Chondrocyte (in vitro differentiated cells): ENCODE measurements at regions not wholly inside any gene's neighbourhood (a gene's known extent, or its start where the extent isn't known, plus 50 kb on each side); places are given as distances from the start of the nearest gene placed in this dataset.

ENCODE experiments used
- DNase-seq: peaks from one replicate; pipeline ENCODE4 v3.0.0; 2021; ENCODE audit warnings: mixed read lengths, low spot score
- H3K27ac Mint-ChIP-seq: one replicate; pipeline ENCODE4 v1.8.0; 2021; ENCODE audit warnings: mild to moderate bottlenecking, moderate library complexity, mixed read lengths; ENCODE audit not compliant: unreplicated experiment
- H3K27me3 Mint-ChIP-seq: 2 replicates; pipeline ENCODE4 v1.8.0; 2021; ENCODE audit warnings: low read depth, mixed read lengths
- H3K36me3 Mint-ChIP-seq: 2 replicates; pipeline ENCODE4 v1.8.0; 2021; ENCODE audit warnings: low read depth, mixed read lengths
- H3K4me1 Mint-ChIP-seq: 2 replicates; pipeline ENCODE4 v1.8.0; 2021; ENCODE audit warnings: low read depth, mild to moderate bottlenecking, mixed read lengths
- H3K4me3 Mint-ChIP-seq: one replicate; pipeline ENCODE4 v1.8.0; 2021; ENCODE audit warnings: mild to moderate bottlenecking, moderate library complexity, mixed read lengths; ENCODE audit not compliant: unreplicated experiment
- H3K9me3 Mint-ChIP-seq: 2 replicates; pipeline ENCODE4 v1.8.0; 2021; ENCODE audit warnings: low read depth, mixed read lengths
- CTCF ChIP-seq: fragments of 200-600 bp; sonication (generic); IDR thresholded peaks from 2 replicates; pipeline ENCODE4 v1.5.0; 2021; ENCODE audit warnings: antibody characterized with exemption, mild to moderate bottlenecking, moderate library complexity

- H3K4me3 Mint-ChIP-seq: no peak overlapping the region
- DNase-seq: no peak
- TF ChIP-seq CTCF: no peak
- H3K27me3 Mint-ChIP-seq: no peaks in the 10 kb centered on the region
- no peaks in the 10 kb centered on the region for H3K4me1 Mint-ChIP-seq
- peaks cover 15% of the 10 kb centered on the region for H3K9me3 Mint-ChIP-seq
- H3K27ac Mint-ChIP-seq: no peak overlapping the region
- H3K36me3 Mint-ChIP-seq: peaks cover 4% of the 10 kb centered on the region
Observed at GRCh38 chr11:30666817-30667216, 80.7 kb upstream of the MPPED2 start.

- DNase-seq: no peak
- peaks cover 4% of the 10 kb centered on the region for H3K36me3 Mint-ChIP-seq
- no peaks in the 10 kb centered on the region for H3K4me1 Mint-ChIP-seq
- H3K27ac Mint-ChIP-seq: no peak overlapping the region
- H3K27me3 Mint-ChIP-seq: no peaks in the 10 kb centered on the region
- H3K4me3 Mint-ChIP-seq: no peak overlapping the region
- TF ChIP-seq CTCF: no peak
- H3K9me3 Mint-ChIP-seq: peaks cover 12% of the 10 kb centered on the region
Observed at GRCh38 chr11:30665067-30665466, 78.9 kb upstream of the MPPED2 start.

- no peaks in the 10 kb centered on the region for H3K9me3 Mint-ChIP-seq
- no peaks in the 10 kb centered on the region for H3K36me3 Mint-ChIP-seq
- DNase-seq: no peak
- no peaks in the 10 kb centered on the region for H3K4me1 Mint-ChIP-seq
- no peak overlapping the region for H3K27ac Mint-ChIP-seq
- peaks cover 2% of the 10 kb centered on the region for H3K27me3 Mint-ChIP-seq
- peak; percentile 28 for TF ChIP-seq CTCF
- no peak overlapping the region for H3K4me3 Mint-ChIP-seq
Observed at GRCh38 chr11:30653606-30654005, 67.5 kb upstream of the MPPED2 start.

GRCh38 chr11:30652801-30653200, 66.6 kb upstream of the MPPED2 start:
- no peak for TF ChIP-seq CTCF

GRCh38 chr11:30650266-30650665, 64.1 kb upstream of the MPPED2 start:
- no peak for TF ChIP-seq CTCF
- no peak overlapping the region for H3K4me3 Mint-ChIP-seq
- no peak overlapping the region for H3K27ac Mint-ChIP-seq
- H3K9me3 Mint-ChIP-seq: no peaks in the 10 kb centered on the region
- H3K27me3 Mint-ChIP-seq: peaks cover 9% of the 10 kb centered on the region
- no peak for DNase-seq
- H3K4me1 Mint-ChIP-seq: no peaks in the 10 kb centered on the region
- no peaks in the 10 kb centered on the region for H3K36me3 Mint-ChIP-seq

More at GRCh38 chr11:30652801-30653200, 66.6 kb upstream of the MPPED2 start:
- H3K27ac Mint-ChIP-seq: no peak overlapping the region
- no peak overlapping the region for H3K4me3 Mint-ChIP-seq
- DNase-seq: no peak
- no peaks in the 10 kb centered on the region for H3K4me1 Mint-ChIP-seq
- no peaks in the 10 kb centered on the region for H3K36me3 Mint-ChIP-seq
- H3K9me3 Mint-ChIP-seq: no peaks in the 10 kb centered on the region
- peaks cover 2% of the 10 kb centered on the region for H3K27me3 Mint-ChIP-seq
